H1 (cell line): ENCODE measurements at regions not wholly inside any gene's neighbourhood (a gene's known extent, or its start where the extent isn't known, plus 50 kb on each side); places are given as distances from the start of the nearest gene placed in this dataset.

Source experiments
- CBX5 ChIP-seq: fragments of 300-800, 300-1000 bp; sonication (generic); IDR thresholded peaks from 2 replicates; pipeline ENCODE4 v1.7.1; 2016; ENCODE audit warnings: antibody characterized with exemption, low read length, low read depth
- MAX ChIP-seq: IDR thresholded peaks from 2 replicates; pipeline ENCODE4 v1.6.1; 2012; ENCODE audit warnings: inconsistent platforms
- POLR2A ChIP-seq, 2 experiments: IDR thresholded peaks; 1 replicate in 1 of 2; 2 replicates in 1 of 2; pipeline ENCODE4 v1.6.1; 2011; ENCODE audit warnings: low read depth in 2 of 2, low read length in 2 of 2, mild to moderate bottlenecking in 2 of 2; ENCODE audit errors: control extremely low read depth in 1 of 2
- RFX5 ChIP-seq: IDR thresholded peaks from 2 replicates; pipeline ENCODE4 v1.6.1; 2011; ENCODE audit warnings: low read depth, low read length, improper control_type of control experiment, borderline replicate concordance
- SP4 ChIP-seq: IDR thresholded peaks from 2 replicates; pipeline ENCODE4 v1.6.1; 2012; ENCODE audit warnings: low read length, inconsistent platforms
- SRF ChIP-seq: IDR thresholded peaks from 2 replicates; pipeline ENCODE4 v1.6.1; 2011; ENCODE audit warnings: mild to moderate bottlenecking, low read depth, low read length, moderate library complexity
- YY1 ChIP-seq: IDR thresholded peaks from 2 replicates; pipeline ENCODE4 v1.6.1; 2011; ENCODE audit warnings: low read depth, mild to moderate bottlenecking, low read length
- TF ChIP-seq, protein P1 (sequence below), 3 experiments: IDR thresholded peaks; 1 replicate in 2 of 3; 2 replicates in 1 of 3; pipeline versions ENCODE4 v1.5.1 to v1.6.1; 2011; ENCODE audit warnings: low read length in 3 of 3, mild to moderate bottlenecking in 3 of 3, inconsistent platforms in 2 of 3, low read depth in 1 of 3, moderate library complexity in 1 of 3; ENCODE audit not compliant: insufficient read depth in 1 of 3; ENCODE audit errors: control extremely low read depth in 1 of 3

- TF ChIP-seq, protein P1, sequence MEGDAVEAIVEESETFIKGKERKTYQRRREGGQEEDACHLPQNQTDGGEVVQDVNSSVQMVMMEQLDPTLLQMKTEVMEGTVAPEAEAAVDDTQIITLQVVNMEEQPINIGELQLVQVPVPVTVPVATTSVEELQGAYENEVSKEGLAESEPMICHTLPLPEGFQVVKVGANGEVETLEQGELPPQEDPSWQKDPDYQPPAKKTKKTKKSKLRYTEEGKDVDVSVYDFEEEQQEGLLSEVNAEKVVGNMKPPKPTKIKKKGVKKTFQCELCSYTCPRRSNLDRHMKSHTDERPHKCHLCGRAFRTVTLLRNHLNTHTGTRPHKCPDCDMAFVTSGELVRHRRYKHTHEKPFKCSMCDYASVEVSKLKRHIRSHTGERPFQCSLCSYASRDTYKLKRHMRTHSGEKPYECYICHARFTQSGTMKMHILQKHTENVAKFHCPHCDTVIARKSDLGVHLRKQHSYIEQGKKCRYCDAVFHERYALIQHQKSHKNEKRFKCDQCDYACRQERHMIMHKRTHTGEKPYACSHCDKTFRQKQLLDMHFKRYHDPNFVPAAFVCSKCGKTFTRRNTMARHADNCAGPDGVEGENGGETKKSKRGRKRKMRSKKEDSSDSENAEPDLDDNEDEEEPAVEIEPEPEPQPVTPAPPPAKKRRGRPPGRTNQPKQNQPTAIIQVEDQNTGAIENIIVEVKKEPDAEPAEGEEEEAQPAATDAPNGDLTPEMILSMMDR (IDR thresholded peaks at IDR 0.05; ENCODE audit: control extremely low read depth in 1 of 3, insufficient read depth in 1 of 3, low read depth in 1 of 3, low read length in 3 of 3), result no peak
- TF ChIP-seq YY1, result no peak
- TF ChIP-seq POLR2A (IDR thresholded peaks at IDR 0.05; ENCODE audit: control extremely low read depth in 1 of 2, low read depth in 2 of 2, low read length in 2 of 2), result no peak
- no peak for TF ChIP-seq CBX5
- no peak for TF ChIP-seq SP4
- TF ChIP-seq SRF, result no peak
- TF ChIP-seq RFX5, result no peak
- no peak for TF ChIP-seq MAX
These were observed 164.6 kb downstream of the FBXO4 start for GRCh38 chr5:42089705-42090104.
